Gastrocnemius medialis (tissue), 4 donors: ENCODE measurements at regions not wholly inside any gene's neighbourhood (a gene's known extent, or its start where the extent isn't known, plus 50 kb on each side); places are given as distances from the start of the nearest gene placed in this dataset.

Experiments
- ATAC-seq, 2 donors: fragments of 150-250 bp; one replicate each; pipeline ENCODE4 v1.9.1; 2016
- DNase-seq, 2 donors: peaks; one replicate each; pipeline ENCODE4 v3.0.0-alpha.2; 2019
- H3K27ac ChIP-seq, 4 donors: fragments of 200-600 bp; sonication (generic); 1 replicate in 1 of 4; 2 replicates in 3 of 4; pipeline ENCODE4 v1.5.1; 2016 to 2018; ENCODE audit warnings: mild to moderate bottlenecking in 2 of 4, moderate library complexity in 1 of 4
- H3K27me3 ChIP-seq, 3 donors: fragments of 200-600 bp; sonication (generic) in 2 of 3; 1 replicate in 1 of 3; 2 replicates in 2 of 3; pipeline versions ENCODE4 v1.5.1 to v1.6.0; 2016 to 2019; ENCODE audit warnings: mild to moderate bottlenecking in 1 of 3, moderate library complexity in 1 of 3
- H3K36me3 ChIP-seq, 2 donors: fragments of 200-600 bp; sonication (generic) in 1 of 2; one replicate each; pipeline ENCODE4 v1.5.1; 2017 to 2018
- H3K4me1 ChIP-seq, 2 donors: fragments of 200-600 bp; sonication (generic) in 1 of 2; one replicate each; pipeline ENCODE4 v1.5.1; 2016 to 2017; ENCODE audit warnings: mild to moderate bottlenecking in 2 of 2
- H3K4me3 ChIP-seq, 4 donors: fragments of 200-600 bp; sonication (generic) in 3 of 4; 1 replicate in 1 of 4; 2 replicates in 3 of 4; pipeline ENCODE4 v1.5.1; 2016 to 2019; ENCODE audit warnings: mild to moderate bottlenecking in 2 of 4
- H3K9me3 ChIP-seq, 3 donors: fragments of 200-600 bp; sonication (generic) in 2 of 3; 1 replicate in 1 of 3; 2 replicates in 2 of 3; pipeline ENCODE4 v1.5.1; 2016 to 2019
- CTCF ChIP-seq, 5 experiments: fragments of 450-650 bp in 3 of 5; fragments of 200-600 bp in 2 of 5; sonication (generic) in 2 of 5; IDR thresholded peaks in 4 of 5; conservative IDR thresholded peaks in 1 of 5; 1 replicate in 4 of 5; 2 replicates in 1 of 5; pipeline ENCODE4 v1.5.1; 2016 to 2019; ENCODE audit warnings: antibody characterized with exemption in 5 of 5, mild to moderate bottlenecking in 3 of 5, moderate library complexity in 3 of 5
- POLR2A ChIP-seq, 2 donors: fragments of 450-650 bp; IDR thresholded peaks; one replicate each; pipeline ENCODE4 v1.6.1; 2017; ENCODE audit warnings: antibody characterized with exemption in 2 of 2, mild to moderate bottlenecking in 2 of 2, moderate library complexity in 2 of 2
- in situ Hi-C, 4 donors: fragments of 200-750 bp; cut with MboI; loops; one replicate each; pipeline versions ENCODE4 v1.15.0 to v1.8.0; 2017; ENCODE audit warnings: low sequenced_read_pairs in 4 of 4
- intact Hi-C: fragments of 100-400 bp; cut with DNase I; formaldehyde crosslinking; loops from one replicate; pipeline ENCODE4 v1.15.1; 2023; ENCODE audit warnings: low total_unique reads

DNA sequence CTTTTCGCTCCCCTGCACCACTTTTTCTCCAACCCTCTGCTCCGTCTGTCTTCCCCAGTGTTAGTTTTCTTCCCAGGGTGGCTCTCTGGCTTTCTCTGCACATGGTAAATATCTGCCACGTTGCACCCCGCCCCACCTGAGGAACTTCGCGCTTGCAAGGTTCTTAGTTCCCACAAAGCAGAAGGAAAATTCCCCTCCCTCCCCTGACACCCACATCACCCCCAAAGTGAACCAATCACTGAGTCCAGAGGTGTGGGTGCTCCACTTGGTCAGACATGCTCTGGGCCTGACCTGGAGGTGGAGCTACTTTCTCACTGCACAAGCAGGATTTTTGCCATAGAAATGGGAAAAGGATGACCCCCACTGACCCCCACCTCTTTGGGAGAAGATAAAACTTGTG is 415.0 kb downstream of the FUT8 start:
- H3K4me1 ChIP-seq = no peaks in the 10 kb centered on the region
- no peaks in the 10 kb centered on the region for H3K36me3 ChIP-seq
- H3K4me3 ChIP-seq = no peak overlapping the region
- in situ Hi-C loops (loop anchor here (5.0 to 25.0 kb wide), 6 partner anchors 403 to 840 kb away; partner anchors contain the start of genes FUT8 (in 3 of the 4) and FNTB (in 2 of the 4)), intact Hi-C loops (no loop called here)
- ATAC-seq (no peak), DNase-seq (no peak)
- H3K27ac ChIP-seq = no peak overlapping the region
- no peaks in the 10 kb centered on the region for H3K27me3 ChIP-seq
- no peaks in the 10 kb centered on the region for H3K9me3 ChIP-seq
- no peak for TF ChIP-seq POLR2A (IDR thresholded peaks at IDR 0.05)
- TF ChIP-seq CTCF (IDR thresholded peaks at IDR 0.05 in 4 of 5, conservative IDR thresholded peaks at IDR 0.05 in 1 of 5) = no peak

DNA sequence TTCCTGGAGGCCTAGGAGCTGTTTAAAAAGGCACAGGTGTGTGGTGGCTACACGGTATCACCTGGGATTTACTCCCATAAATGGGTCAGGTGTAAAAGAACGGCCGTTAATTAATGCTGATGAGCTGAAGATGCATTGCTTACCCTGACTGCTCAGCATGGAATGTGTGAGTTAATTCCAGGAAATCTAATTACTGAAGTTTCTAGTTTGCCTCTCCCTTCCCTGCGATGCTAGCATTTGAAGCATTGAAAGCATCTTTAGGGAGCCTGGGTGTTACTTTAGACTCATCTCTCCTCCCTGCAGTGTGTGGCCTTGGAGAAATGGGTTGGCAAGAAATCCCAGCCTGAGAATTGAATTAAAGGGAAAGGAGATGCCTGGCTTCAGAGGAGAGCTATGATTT is 415.9 kb downstream of the FUT8 start:
- no peaks in the 10 kb centered on the region for H3K36me3 ChIP-seq
- no peak for DNase-seq
- no peak for ATAC-seq
- no peaks in the 10 kb centered on the region for H3K9me3 ChIP-seq
- H3K27me3 ChIP-seq = no peaks in the 10 kb centered on the region
- TF ChIP-seq POLR2A (IDR thresholded peaks at IDR 0.05) = no peak
- in situ Hi-C loops (loop anchor here (5.0 to 25.0 kb wide), 6 partner anchors 404 to 841 kb away; partner anchors contain the start of genes FUT8 (in 3 of the 4) and FNTB (in 2 of the 4)), intact Hi-C loops (no loop called here)
- no peak overlapping the region for H3K4me3 ChIP-seq
- no peaks in the 10 kb centered on the region for H3K4me1 ChIP-seq
- no peak overlapping the region for H3K27ac ChIP-seq

DNA sequence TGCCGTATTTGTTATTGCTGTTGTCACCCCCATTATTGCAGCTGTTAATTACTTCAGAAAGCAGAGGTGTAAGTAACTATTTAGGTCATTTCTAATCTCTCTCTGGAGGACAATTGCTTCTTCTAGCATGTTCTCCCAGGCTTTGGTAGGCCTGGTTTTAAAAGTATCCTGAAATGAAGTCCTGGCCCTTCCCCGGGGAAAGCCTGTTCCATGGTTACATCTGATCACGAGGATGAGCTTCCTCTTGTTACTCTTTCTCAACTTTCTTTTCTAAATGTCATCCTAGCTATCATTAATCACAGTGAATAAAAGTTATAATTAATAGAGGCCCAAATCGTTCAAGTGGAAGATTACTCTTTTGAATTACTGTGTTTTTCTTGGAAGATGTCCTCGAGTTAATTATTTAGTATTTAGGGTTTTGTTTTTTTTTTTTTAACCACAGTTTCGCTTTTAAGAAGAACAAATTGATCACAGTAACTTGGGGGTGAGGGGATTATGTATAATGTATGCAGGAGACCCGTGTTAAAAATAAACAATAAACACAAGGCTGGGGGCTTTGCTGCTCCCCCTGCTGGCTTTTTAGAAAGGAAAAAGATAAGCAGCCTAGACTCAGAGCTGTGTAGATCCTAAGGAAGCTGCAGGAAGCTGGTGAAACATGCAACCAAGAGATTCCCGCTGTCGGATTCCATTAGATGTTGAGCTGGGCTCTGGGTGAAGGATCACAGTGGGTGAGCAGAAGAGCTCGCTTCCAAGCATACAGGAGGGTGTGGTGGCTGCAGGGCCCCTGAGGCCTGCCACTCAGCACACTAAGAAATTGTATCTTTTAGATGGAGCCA is 420.1 kb downstream of the FUT8 start:
- intact Hi-C loops = no loop called here

GRCh38 chr14:65833267-65833880 is 420.8 kb downstream of the FUT8 start:
- TF ChIP-seq CTCF (IDR thresholded peaks at IDR 0.05 in 4 of 5, conservative IDR thresholded peaks at IDR 0.05 in 1 of 5) (no peak), POLR2A (IDR thresholded peaks at IDR 0.05) (no peak)
- intact Hi-C loops (no loop called here), in situ Hi-C loops (loop anchor here in 2 of 4 donors (25.0 kb wide), 2 partner anchors 671 to 846 kb away; partner anchors contain the start of gene FNTB (in 2 of the 2))
- Histone ChIP-seq H3K36me3 (no peaks in the 10 kb centered on the region), H3K4me1 (no peaks in the 10 kb centered on the region), H3K9me3 (no peaks in the 10 kb centered on the region), H3K4me3 (no peak overlapping the region), H3K27ac (peak overlapping the region in 2 of 4 donors; percentile 40 to 47), H3K27me3 (no peaks in the 10 kb centered on the region)
- ATAC-seq (peak in 1 of 2 donors; percentile 55), DNase-seq (peak; percentile 10 to 40)

More for the DNA sequence above, 420.1 kb downstream of the FUT8 start:
- Histone ChIP-seq H3K4me3 (no peak overlapping the region), H3K36me3 (no peaks in the 10 kb centered on the region), H3K9me3 (no peaks in the 10 kb centered on the region), H3K27me3 (no peaks in the 10 kb centered on the region), H3K27ac (peak overlapping the region in 2 of 4 donors; percentile 40 to 47), H3K4me1 (no peaks in the 10 kb centered on the region)
- DNase-seq = peak in 1 of 2 donors; percentile 33
- in situ Hi-C loops = loop anchor here in 2 of 4 donors (25.0 kb wide), 2 partner anchors 670 to 845 kb away; partner anchors contain the start of gene FNTB (in 2 of the 2)
- TF ChIP-seq POLR2A (IDR thresholded peaks at IDR 0.05) (no peak), CTCF (IDR thresholded peaks at IDR 0.05 in 4 of 5, conservative IDR thresholded peaks at IDR 0.05 in 1 of 5) (no peak)
- ATAC-seq = peak in 1 of 2 donors; percentile 70

DNA sequence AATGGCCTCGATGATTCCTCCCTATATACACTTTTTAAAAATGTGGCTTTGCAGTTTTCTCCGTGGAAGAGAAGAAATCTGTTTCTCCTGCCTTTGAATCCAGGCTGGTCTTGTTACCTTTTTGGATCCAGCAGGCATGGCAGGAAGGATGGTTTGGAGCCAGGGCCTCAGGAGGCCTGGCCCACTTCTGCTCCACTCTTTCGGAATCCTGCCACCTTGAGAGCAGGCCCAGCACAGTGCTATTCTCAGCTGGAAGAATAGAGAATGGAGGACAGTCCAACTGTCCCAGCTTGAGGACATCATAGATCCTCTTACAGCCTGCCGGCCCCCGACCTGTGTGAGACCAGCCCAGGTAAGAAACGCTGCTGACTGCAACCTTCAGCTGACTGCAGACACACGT is 421.5 kb downstream of the FUT8 start:
- intact Hi-C loops (no loop called here), in situ Hi-C loops (loop anchor here in 2 of 4 donors (25.0 kb wide), 2 partner anchors 672 to 847 kb away; partner anchors contain the start of gene FNTB (in 2 of the 2))
- no peak for DNase-seq
- TF ChIP-seq POLR2A (IDR thresholded peaks at IDR 0.05) = no peak
- TF ChIP-seq CTCF (IDR thresholded peaks at IDR 0.05 in 4 of 5, conservative IDR thresholded peaks at IDR 0.05 in 1 of 5) = no peak
- no peaks in the 10 kb centered on the region for H3K9me3 ChIP-seq
- no peak for ATAC-seq
- no peaks in the 10 kb centered on the region for H3K36me3 ChIP-seq
- H3K27me3 ChIP-seq = no peaks in the 10 kb centered on the region
- H3K4me3 ChIP-seq = no peak overlapping the region
- no peak overlapping the region for H3K27ac ChIP-seq
- no peaks in the 10 kb centered on the region for H3K4me1 ChIP-seq
